MCF 10A (cell line): ENCODE measurements at regions not wholly inside any gene's neighbourhood (a gene's known extent, or its start where the extent isn't known, plus 50 kb on each side); places are given as distances from the start of the nearest gene placed in this dataset.
A peak's percentile ranks its signal among the peaks of the same experiment; 100 is the strongest.

ENCODE experiments used
- BruUV-seq: library from RNA; stranded (reverse); fragments of 400-500 nt; replicated peaks from 2 replicates; lab custom pipeline; 2021; lab: Mats Ljungman, UMichigan
- CTCF ChIA-PET: fragments of 300-600 bp; sonication (Branson Sonifier 250); formaldehyde crosslinking; extraction: SDS; loops from one replicate; lab custom pipeline; 2021; ENCODE audit warnings: antibody characterized with exemption, inconsistent platforms; lab: Yijun Ruan, JAX
- POLR2A ChIA-PET: fragments of 300-600, 350-650 bp; sonication (Branson Sonifier 250); formaldehyde crosslinking; extraction: SDS; loops from one replicate; lab custom pipeline; 2020; ENCODE audit warnings: antibody characterized with exemption, inconsistent platforms; lab: Yijun Ruan, JAX
- DNase-seq: peaks from one replicate; pipeline ENCODE4 v3.0.0-alpha.2; 2018; ENCODE audit not compliant: unreplicated experiment
- H3K27ac Mint-ChIP-seq: one replicate; pipeline ENCODE4 v1.8.0; 2022; ENCODE audit warnings: mild to moderate bottlenecking, low read depth, mixed read lengths; ENCODE audit not compliant: unreplicated experiment
- H3K27me3 Mint-ChIP-seq: one replicate; pipeline ENCODE4 v1.8.0; 2022; ENCODE audit warnings: mixed read lengths; ENCODE audit not compliant: insufficient read depth, unreplicated experiment
- H3K36me3 Mint-ChIP-seq: one replicate; pipeline ENCODE4 v1.8.0; 2022; ENCODE audit warnings: mild to moderate bottlenecking, moderate library complexity, mixed read lengths; ENCODE audit not compliant: insufficient read depth, unreplicated experiment
- H3K4me1 Mint-ChIP-seq: one replicate; pipeline ENCODE4 v1.8.0; 2022; ENCODE audit warnings: mixed read lengths; ENCODE audit not compliant: insufficient read depth, unreplicated experiment
- H3K4me3 Mint-ChIP-seq: one replicate; pipeline ENCODE4 v1.8.0; 2022; ENCODE audit warnings: mild to moderate bottlenecking, moderate library complexity, mixed read lengths; ENCODE audit not compliant: unreplicated experiment
- H3K9me3 Mint-ChIP-seq: one replicate; pipeline ENCODE4 v1.8.0; 2022; ENCODE audit warnings: mixed read lengths; ENCODE audit not compliant: unreplicated experiment
- intact Hi-C: fragments of 100-400 bp; cut with micrococcal nuclease; formaldehyde crosslinking; loops from 2 replicates; pipeline ENCODE4 v1.14.1; 2022
- TF ChIP-seq, protein P1 (sequence below): fragments of 200-600 bp; IDR thresholded peaks from one replicate; pipeline ENCODE4 v1.8.0; 2022; ENCODE audit warnings: antibody characterized with exemption, mild to moderate bottlenecking; ENCODE audit not compliant: unreplicated experiment

DNA sequence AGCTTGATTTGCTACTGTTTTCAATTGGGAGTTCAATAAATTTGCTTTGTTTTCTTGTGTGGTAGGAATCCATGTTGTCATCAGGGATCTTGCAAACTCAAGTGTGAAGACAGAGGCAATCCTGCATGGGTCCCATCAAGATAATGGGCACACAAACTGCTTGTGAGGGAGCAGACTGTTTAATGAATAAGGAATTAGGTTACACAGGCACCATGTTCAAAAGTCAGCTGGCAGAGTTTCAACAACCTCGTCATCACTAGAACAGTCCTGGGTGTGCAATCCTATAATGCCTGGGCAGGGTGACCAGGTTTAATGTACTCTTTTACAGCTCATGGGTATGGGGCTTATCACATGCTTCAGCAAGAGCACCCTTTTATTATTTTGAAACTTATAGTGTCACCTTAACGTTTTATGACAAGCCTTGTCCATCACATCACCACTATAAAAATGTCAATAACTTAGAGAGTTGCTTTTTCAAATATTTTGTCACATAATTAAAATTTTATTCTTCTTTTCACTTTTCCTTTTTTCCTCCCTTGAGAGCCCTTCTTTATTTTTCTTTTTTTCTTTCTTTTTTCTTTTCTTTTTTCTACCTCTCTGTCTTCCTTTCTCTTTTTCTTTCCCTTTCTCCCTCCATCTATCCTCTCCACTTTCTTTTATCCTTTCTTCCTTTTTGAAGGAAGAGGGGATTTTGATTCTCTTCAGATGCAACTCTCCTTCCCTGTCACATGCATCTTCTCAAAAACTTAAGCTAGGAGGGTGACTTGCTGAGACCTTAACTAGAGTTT lies 252.2 kb upstream of the ATP2B1 start:
- DNase-seq = peak; percentile 75
- POLR2A ChIA-PET = interaction anchor here (1.3 to 1.8 kb wide), 2 partner anchors 10 to 252 kb away, joined by 5 to 7 read pairs; partner anchors contain the start of gene ATP2B1
- Mint-ChIP-seq H3K27ac (no peak overlapping the region), H3K4me1 (peaks cover 17% of the 10 kb centered on the region), H3K4me3 (no peak overlapping the region), H3K36me3 (no peaks in the 10 kb centered on the region), H3K9me3 (peaks cover 7% of the 10 kb centered on the region), H3K27me3 (no peaks in the 10 kb centered on the region)
- no TSS peak for BruUV-seq
- intact Hi-C loops = no loop called here
- TF ChIP-seq, protein P1, sequence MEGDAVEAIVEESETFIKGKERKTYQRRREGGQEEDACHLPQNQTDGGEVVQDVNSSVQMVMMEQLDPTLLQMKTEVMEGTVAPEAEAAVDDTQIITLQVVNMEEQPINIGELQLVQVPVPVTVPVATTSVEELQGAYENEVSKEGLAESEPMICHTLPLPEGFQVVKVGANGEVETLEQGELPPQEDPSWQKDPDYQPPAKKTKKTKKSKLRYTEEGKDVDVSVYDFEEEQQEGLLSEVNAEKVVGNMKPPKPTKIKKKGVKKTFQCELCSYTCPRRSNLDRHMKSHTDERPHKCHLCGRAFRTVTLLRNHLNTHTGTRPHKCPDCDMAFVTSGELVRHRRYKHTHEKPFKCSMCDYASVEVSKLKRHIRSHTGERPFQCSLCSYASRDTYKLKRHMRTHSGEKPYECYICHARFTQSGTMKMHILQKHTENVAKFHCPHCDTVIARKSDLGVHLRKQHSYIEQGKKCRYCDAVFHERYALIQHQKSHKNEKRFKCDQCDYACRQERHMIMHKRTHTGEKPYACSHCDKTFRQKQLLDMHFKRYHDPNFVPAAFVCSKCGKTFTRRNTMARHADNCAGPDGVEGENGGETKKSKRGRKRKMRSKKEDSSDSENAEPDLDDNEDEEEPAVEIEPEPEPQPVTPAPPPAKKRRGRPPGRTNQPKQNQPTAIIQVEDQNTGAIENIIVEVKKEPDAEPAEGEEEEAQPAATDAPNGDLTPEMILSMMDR = no peak
- CTCF ChIA-PET = interaction anchor here (0.6 to 1.1 kb wide), 6 partner anchors 10 to 1209 kb away, joined by 3 to 4 read pairs (median 3); no protein-coding TSS in a partner anchor

DNA sequence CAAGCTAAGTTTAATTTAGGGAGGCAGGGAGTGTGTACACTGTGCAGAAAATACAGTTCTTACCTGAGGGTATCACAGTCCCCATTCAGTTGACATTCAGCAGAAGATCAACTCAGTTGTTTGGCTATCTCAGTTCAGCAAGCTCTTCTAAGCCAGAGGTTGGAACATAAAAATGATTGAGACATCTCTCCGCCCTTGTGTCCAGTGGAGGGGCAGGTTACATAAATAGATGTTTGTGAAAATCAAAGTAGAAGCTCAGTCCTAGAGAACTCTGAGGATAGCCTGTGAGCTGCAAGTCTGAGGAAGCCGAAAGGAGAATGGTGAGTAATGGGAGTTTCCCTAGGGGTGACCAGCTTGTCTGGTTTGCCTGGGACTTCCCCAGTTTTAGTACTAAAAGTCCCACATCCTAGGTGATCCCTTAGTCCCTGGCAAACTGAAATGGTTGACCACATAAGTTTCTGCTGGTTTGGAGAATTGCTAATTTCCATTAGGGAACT lies 251.4 kb upstream of the ATP2B1 start:
- peak; percentile 59 for DNase-seq
- Mint-ChIP-seq H3K9me3 (peaks cover 7% of the 10 kb centered on the region), H3K36me3 (no peaks in the 10 kb centered on the region), H3K4me3 (no peak overlapping the region), H3K27ac (no peak overlapping the region), H3K27me3 (no peaks in the 10 kb centered on the region), H3K4me1 (peaks cover 17% of the 10 kb centered on the region)
- TF ChIP-seq, protein P1 = no peak
- ChIA-PET CTCF (interaction anchor here (0.6 to 1.1 kb wide), 3 partner anchors 165 to 592 kb away, joined by 3 read pairs; no protein-coding TSS in a partner anchor), POLR2A (interaction anchor here (0.6 to 1.8 kb wide), 4 partner anchors 9 to 251 kb away, joined by 3 to 7 read pairs (median 5); partner anchors contain the start of gene ATP2B1)
- BruUV-seq = no TSS peak
- intact Hi-C loops = no loop called here

DNA sequence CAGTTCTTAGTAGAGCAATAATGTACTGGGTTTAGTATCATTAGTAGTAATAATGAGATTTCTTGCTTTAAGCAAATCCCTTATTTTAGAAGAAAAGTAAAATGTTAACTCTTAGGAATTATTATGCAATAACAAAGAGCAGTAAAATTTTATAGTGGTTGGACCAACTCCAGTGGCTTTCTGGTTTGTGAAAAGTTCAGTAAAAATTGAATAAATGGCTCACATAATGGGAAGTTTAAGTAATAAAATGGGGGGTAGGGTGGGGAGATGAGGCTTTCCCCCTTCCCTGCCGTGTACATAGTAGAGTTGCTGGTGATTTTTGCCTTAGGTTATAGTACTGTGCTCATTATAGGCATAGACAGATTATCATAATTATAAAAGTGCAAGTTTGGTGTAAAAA lies 250.5 kb upstream of the ATP2B1 start:
- Mint-ChIP-seq H3K9me3 (peaks cover 7% of the 10 kb centered on the region), H3K27me3 (no peaks in the 10 kb centered on the region), H3K36me3 (no peaks in the 10 kb centered on the region), H3K4me1 (peaks cover 17% of the 10 kb centered on the region), H3K4me3 (no peak overlapping the region), H3K27ac (no peak overlapping the region)
- ChIA-PET CTCF (no interaction called here), POLR2A (interaction anchor here (1.3 kb wide), 1 partner anchor 8 kb away, joined by 7 read pairs; no protein-coding TSS in a partner anchor)
- DNase-seq = peak; percentile 5
- intact Hi-C loops = no loop called here
- TF ChIP-seq, protein P1 = no peak
- BruUV-seq = no TSS peak

DNA sequence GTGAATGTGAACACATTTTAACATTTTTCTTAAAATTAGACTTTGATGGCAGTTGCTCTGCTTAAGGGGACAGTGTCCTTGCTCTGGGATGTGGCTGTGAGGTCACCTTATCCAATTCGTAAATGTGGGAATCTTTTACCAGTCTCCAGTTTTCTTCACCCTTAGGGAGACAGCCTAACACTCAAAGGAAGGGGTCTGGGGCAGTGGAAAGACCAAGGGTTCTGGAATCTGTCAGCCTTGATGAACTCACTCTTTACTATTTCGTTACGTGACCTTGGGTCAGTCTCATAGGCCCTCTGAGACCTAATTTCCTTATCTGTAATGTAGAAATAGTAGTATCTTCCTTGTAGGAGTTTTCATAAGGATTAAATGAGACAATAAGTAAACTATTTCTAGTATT lies 245.6 kb upstream of the ATP2B1 start:
- CTCF ChIA-PET = no interaction called here
- no peak for DNase-seq
- peaks cover 22% of the 10 kb centered on the region for H3K4me1 Mint-ChIP-seq
- TF ChIP-seq, protein P1 = no peak
- POLR2A ChIA-PET = no interaction called here
- H3K4me3 Mint-ChIP-seq = no peak overlapping the region
- H3K9me3 Mint-ChIP-seq = no peaks in the 10 kb centered on the region
- intact Hi-C loops = no loop called here
- no peaks in the 10 kb centered on the region for H3K27me3 Mint-ChIP-seq
- no TSS peak for BruUV-seq
- H3K27ac Mint-ChIP-seq = no peak overlapping the region
- no peaks in the 10 kb centered on the region for H3K36me3 Mint-ChIP-seq
